Ectodermal cell (in vitro differentiated cells): ENCODE measurements at regions not wholly inside any gene's neighbourhood (a gene's known extent, or its start where the extent isn't known, plus 50 kb on each side); places are given as distances from the start of the nearest gene placed in this dataset.

Source experiments
- H3K27ac ChIP-seq: 2 replicates; pipeline ENCODE4 v1.7.0; 2013; ENCODE audit warnings: mild to moderate bottlenecking, low read depth, low read length; ENCODE audit not compliant: insufficient read depth, poor library complexity, severe bottlenecking
- H3K27me3 ChIP-seq: 2 replicates; pipeline ENCODE4 v1.7.0; 2013; ENCODE audit warnings: mild to moderate bottlenecking, low read length; ENCODE audit not compliant: insufficient read depth, control insufficient read depth, poor library complexity, severe bottlenecking
- H3K36me3 ChIP-seq: one replicate; pipeline ENCODE4 v1.7.0; 2013; ENCODE audit warnings: low read length; ENCODE audit not compliant: control insufficient read depth, insufficient read depth
- H3K4me1 ChIP-seq: one replicate; pipeline ENCODE4 v1.7.0; 2013; ENCODE audit warnings: low read length; ENCODE audit not compliant: control insufficient read depth, insufficient read depth
- H3K4me3 ChIP-seq: 2 replicates; pipeline ENCODE4 v1.7.0; 2013; ENCODE audit warnings: low read depth, low read length, control low read depth; ENCODE audit not compliant: insufficient read depth
- H3K9me3 ChIP-seq: 2 replicates; pipeline ENCODE4 v1.7.0; 2013; ENCODE audit warnings: mild to moderate bottlenecking, low read length, moderate library complexity; ENCODE audit not compliant: control insufficient read depth
- WGBS, 2 experiments: methylation state at CpG; one replicate each; pipeline ENCODE4 v1.1.7; 2013; ENCODE audit warnings: missing lambda C conversion rate in 2 of 2; 5-methylcytosine and 5-hydroxymethylcytosine counted together

DNA sequence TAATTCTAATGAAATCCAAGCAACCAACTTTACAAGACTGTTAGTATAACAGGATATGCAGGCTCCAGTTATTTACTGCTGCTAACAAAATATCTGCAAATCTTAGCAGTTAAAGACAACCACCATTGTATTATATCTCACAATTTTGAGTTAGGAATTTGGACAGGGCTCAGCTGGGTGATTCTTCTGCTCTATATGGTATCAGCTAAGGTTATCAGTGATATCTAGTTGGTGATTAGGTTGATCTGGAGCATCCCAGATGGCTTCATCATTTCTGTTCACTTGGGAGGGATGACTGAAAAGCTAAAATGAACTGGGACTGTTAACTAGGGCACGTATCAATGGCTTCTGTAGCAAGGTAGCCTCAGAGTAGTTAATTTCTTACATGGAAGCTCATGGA is 105.7 kb downstream of the MBL2 start:
- 90 to 95% methylated on average over 1 of the region's 1 CpG for WGBS, 2 experiments
- Histone ChIP-seq H3K36me3 (no peaks in the 10 kb centered on the region), H3K4me3 (no peak overlapping the region)

DNA sequence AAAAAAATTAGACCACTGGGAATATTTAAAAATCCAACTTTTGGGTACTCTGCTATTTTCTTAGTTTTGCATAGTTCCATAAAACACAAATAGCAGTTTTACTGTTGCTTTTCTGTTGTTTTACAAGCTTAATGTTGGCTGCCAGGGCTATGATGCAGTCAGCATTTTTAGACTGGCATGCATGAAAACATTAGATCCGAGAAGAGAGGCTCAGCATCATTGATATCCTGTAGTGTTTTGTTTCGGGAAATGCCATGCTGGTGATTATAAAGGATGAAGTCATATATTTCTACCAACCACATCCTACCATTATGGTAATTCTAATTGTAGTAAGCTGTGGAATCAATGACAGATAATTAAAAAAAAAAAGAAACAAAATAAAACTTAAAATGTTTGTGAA is 104.6 kb downstream of the MBL2 start:
- H3K27me3 ChIP-seq = no peaks in the 10 kb centered on the region
- no peaks in the 10 kb centered on the region for H3K36me3 ChIP-seq
- no peak overlapping the region for H3K27ac ChIP-seq
- no peaks in the 10 kb centered on the region for H3K9me3 ChIP-seq
- no peak overlapping the region for H3K4me3 ChIP-seq
- H3K4me1 ChIP-seq = no peaks in the 10 kb centered on the region
- 86 to 100% methylated on average over 1 of the region's 2 CpGs for WGBS, 2 experiments

More for the DNA sequence above, 105.7 kb downstream of the MBL2 start:
- H3K27ac ChIP-seq = no peak overlapping the region
- no peaks in the 10 kb centered on the region for H3K9me3 ChIP-seq
- no peaks in the 10 kb centered on the region for H3K4me1 ChIP-seq
- no peaks in the 10 kb centered on the region for H3K27me3 ChIP-seq

DNA sequence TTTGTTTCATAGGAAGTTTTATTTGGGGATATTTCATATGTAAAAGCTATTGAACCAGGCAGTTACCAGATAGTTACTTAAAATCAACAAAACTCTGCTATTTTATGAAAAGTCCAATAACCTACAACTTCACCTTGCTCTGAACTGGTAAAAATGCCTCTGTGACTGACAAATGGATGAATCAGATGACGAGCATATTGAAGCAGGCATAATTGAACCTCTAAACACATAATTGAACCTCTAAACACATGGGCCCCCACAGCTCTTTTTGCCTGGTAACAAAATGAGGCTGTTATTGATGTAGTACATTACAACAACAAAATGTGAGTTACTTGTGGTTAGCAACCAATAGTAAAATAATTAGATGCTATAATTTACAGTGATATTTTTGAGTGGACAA is 99.7 kb downstream of the MBL2 start:
- Histone ChIP-seq H3K4me3 (no peak overlapping the region), H3K27me3 (no peaks in the 10 kb centered on the region), H3K27ac (no peak overlapping the region), H3K36me3 (no peaks in the 10 kb centered on the region), H3K4me1 (no peaks in the 10 kb centered on the region), H3K9me3 (no peaks in the 10 kb centered on the region)
- 87 to 100% methylated on average over 1 of the region's 1 CpG for WGBS, 2 experiments

DNA sequence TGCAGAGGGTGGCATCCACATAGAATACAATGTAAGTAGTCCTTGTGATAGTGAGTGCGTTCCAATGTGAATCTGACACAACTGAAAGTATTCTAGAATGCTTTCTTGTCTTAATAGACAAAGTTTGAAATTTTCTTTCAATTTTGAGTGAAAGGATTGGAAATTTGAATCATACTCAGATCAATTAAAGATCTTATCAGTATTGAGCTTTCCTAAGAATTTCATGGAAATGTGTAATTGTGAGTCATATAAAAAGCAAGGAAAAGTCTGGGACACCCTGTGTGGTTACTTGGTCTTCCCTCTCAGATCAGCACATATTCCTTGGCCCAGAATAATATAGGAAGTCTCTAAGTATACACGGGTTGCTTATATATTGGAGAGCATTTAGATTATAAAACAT is 99.1 kb downstream of the MBL2 start:
- no peak overlapping the region for H3K4me3 ChIP-seq
- WGBS, 2 experiments = 84 to 93% methylated on average over 1 of the region's 2 CpGs
- H3K9me3 ChIP-seq = no peaks in the 10 kb centered on the region
- no peaks in the 10 kb centered on the region for H3K4me1 ChIP-seq
- H3K36me3 ChIP-seq = no peaks in the 10 kb centered on the region
- no peak overlapping the region for H3K27ac ChIP-seq
- no peaks in the 10 kb centered on the region for H3K27me3 ChIP-seq

DNA sequence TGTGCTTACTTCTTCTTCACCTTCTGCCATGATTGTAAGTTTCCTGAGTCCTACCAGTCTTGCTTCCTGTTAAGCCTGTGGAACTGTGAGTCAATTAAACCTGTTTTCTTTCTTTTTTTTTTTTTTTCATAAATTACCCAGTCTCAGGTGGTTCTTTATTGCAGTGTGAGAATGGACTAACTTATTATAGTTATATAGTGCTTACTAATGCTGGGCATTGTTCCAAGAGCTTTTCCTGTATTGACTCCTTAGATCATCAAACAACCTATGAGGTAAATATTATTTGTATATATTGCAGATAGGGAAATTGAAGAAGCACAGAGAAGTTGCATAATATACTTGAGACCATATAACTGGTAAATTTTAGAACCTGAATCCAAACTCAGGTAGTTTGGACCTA is 98.1 kb downstream of the MBL2 start:
- Histone ChIP-seq H3K36me3 (no peaks in the 10 kb centered on the region), H3K27ac (no peak overlapping the region), H3K4me1 (no peaks in the 10 kb centered on the region), H3K27me3 (no peaks in the 10 kb centered on the region), H3K4me3 (no peak overlapping the region), H3K9me3 (no peaks in the 10 kb centered on the region)

DNA sequence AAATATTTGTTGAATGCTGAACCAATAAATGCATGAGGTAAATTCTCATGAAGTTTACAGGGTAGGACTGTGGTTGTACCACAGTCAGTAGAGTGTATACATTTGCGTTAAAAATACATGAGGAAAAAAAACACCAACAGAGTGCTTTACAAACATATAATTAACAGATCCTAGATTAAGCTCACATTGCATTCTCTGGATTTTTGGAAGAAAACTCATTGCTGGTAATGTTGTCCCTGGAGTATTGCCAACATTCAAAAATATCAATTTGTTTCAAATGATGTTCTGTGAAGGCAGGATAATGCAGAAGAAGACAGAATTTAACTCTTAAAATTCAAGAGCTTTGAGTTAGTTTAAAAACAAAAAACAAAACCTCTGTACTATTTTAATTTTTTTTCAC is 95.5 kb downstream of the MBL2 start:
- no peak overlapping the region for H3K27ac ChIP-seq

DNA sequence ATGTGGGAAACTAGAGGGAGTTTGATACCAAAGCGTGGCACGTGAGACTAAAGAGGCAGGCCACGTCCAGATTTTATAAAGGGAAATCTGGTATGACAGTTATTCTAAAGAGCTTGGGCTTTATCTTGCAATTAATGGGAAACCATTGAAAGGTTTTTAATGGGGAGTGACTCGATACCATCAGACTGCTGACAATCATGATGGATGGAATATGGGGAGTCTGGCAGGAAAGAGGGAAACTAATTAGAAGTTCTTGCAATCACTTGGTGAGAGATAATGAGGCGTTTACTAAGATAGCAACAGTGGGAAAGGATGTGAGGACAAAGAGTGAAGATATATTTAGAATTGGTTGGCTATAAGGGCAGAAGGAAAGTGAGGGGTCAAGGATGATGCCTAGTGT is 94.0 kb downstream of the MBL2 start:
- Histone ChIP-seq H3K27me3 (no peaks in the 10 kb centered on the region), H3K27ac (no peak overlapping the region), H3K9me3 (no peaks in the 10 kb centered on the region), H3K36me3 (no peaks in the 10 kb centered on the region), H3K4me1 (no peaks in the 10 kb centered on the region), H3K4me3 (no peak overlapping the region)
- 93 to 94% methylated on average over 5 of the region's 5 CpGs for WGBS, 2 experiments

More for the DNA sequence above, 95.5 kb downstream of the MBL2 start:
- no peaks in the 10 kb centered on the region for H3K27me3 ChIP-seq
- no peaks in the 10 kb centered on the region for H3K36me3 ChIP-seq
- H3K9me3 ChIP-seq = no peaks in the 10 kb centered on the region
- no peaks in the 10 kb centered on the region for H3K4me1 ChIP-seq
- WGBS, 2 experiments = 100% methylated on average over 1 of the region's 1 CpG; no CpG with 5 or more reads in 1 of the 2 experiments
- H3K4me3 ChIP-seq = no peak overlapping the region

DNA sequence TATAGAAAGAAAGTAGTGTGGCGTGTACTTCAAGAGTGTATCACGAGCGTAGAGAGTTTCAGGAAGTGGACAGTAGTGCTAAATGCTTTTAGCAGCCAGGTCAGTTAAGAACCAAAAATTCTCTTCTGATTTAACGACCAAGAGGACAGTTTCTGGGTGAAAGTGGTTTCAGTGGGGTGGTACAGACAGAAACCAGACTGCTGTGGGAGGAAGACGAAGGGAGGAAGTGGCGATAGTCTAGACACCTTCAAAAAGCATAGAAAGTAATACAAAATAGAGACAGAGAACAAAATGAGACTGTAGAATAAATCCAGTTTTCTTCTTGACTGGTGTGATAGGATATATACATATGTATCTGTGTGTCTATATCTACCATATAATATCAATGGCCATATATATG is 93.5 kb downstream of the MBL2 start:
- 95 to 97% methylated on average over 5 to 6 of the region's 6 CpGs for WGBS, 2 experiments
- no peaks in the 10 kb centered on the region for H3K9me3 ChIP-seq
- H3K27me3 ChIP-seq = no peaks in the 10 kb centered on the region
- H3K4me3 ChIP-seq = no peak overlapping the region
- H3K36me3 ChIP-seq = no peaks in the 10 kb centered on the region
- no peaks in the 10 kb centered on the region for H3K4me1 ChIP-seq
- no peak overlapping the region for H3K27ac ChIP-seq

DNA sequence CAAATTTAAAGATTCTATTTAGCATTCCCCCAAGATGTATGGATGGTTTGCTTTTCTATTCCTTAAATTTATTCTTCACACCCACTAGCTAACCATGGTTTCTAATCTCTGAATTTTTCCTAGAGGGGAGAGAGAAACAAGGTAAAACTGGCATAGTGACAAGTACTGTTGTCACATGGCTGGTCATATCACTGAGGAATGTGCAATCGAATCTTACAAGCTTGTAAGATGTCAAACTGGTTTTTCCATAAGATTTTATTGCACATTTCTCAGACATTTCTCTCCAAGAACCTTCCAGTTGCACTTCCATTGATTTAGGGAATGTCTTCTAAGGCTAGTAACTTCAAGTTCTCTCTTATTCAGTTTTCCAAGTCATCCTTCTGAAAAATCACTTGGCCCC is 89.8 kb downstream of the MBL2 start:
- H3K36me3 ChIP-seq = no peaks in the 10 kb centered on the region
- no peaks in the 10 kb centered on the region for H3K9me3 ChIP-seq
- no peak overlapping the region for H3K4me3 ChIP-seq
- H3K27me3 ChIP-seq = no peaks in the 10 kb centered on the region
- H3K4me1 ChIP-seq = no peaks in the 10 kb centered on the region
- no peak overlapping the region for H3K27ac ChIP-seq
- 87 to 94% methylated on average over 1 of the region's 1 CpG for WGBS, 2 experiments

DNA sequence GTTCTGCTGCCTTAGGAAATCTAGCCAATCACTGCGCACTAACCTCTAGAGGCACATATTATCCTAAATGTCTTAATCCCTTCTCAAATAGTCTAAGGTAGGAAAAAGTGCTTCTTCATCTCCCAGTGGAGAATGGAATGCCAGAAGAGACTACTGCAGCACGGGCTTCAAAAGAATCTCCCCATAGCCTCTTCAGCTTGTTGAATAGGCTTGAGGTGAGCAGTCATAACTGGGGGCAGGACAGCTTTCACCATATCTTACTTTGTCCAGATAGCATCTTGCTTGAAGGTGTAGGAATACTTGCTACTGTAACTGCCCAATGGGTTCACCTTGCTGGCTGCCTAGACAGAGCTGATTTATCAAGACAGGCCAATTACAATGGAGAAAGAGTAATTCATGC is 88.8 kb downstream of the MBL2 start:
- no peaks in the 10 kb centered on the region for H3K9me3 ChIP-seq
- no peaks in the 10 kb centered on the region for H3K36me3 ChIP-seq
- H3K27me3 ChIP-seq = no peaks in the 10 kb centered on the region
- WGBS, 2 experiments = 88 to 96% methylated on average over 2 of the region's 2 CpGs
- H3K4me1 ChIP-seq = no peaks in the 10 kb centered on the region
- no peak overlapping the region for H3K4me3 ChIP-seq
- H3K27ac ChIP-seq = no peak overlapping the region

DNA sequence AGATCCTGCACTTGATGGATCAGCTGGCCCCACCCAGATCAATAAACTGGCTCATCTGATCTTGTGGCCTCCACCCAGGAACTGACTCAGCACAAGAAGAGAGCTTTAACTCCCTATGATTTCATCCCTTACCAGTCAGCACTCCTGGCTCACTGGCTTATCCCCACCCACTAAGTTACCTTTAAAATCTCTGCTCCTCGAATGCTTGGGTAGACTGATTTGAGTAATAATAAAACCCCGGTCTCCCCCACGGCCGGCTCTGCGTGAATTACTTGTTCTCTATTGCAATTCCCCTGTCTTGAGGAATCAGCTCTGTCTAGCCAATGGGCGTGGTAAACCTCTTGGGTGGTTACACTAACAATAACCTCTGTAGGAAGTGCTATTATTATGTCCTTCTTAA is 83.7 kb downstream of the MBL2 start:
- H3K9me3 ChIP-seq = no peaks in the 10 kb centered on the region
- WGBS, 2 experiments = 93 to 95% methylated on average over 6 of the region's 6 CpGs

More for the DNA sequence above, 83.7 kb downstream of the MBL2 start:
- no peaks in the 10 kb centered on the region for H3K27me3 ChIP-seq
- H3K4me3 ChIP-seq = no peak overlapping the region
- H3K4me1 ChIP-seq = no peaks in the 10 kb centered on the region
- no peak overlapping the region for H3K27ac ChIP-seq
- H3K36me3 ChIP-seq = no peaks in the 10 kb centered on the region
